CD14-positive monocyte (primary cell): ENCODE measurements at regions not wholly inside any gene's neighbourhood (a gene's known extent, or its start where the extent isn't known, plus 50 kb on each side); places are given as distances from the start of the nearest gene placed in this dataset.

ENCODE experiments used
- DNase-seq, 3 donors: peaks; one replicate each; pipeline ENCODE4 v3.0.0-alpha.2; 2011 to 2022
- H2AFZ ChIP-seq: 2 replicates; pipeline ENCODE4 v1.6.0; 2012; ENCODE audit warnings: mild to moderate bottlenecking, low read depth, low read length, inconsistent platforms; ENCODE audit not compliant: insufficient read depth, poor library complexity, severe bottlenecking
- H3K27ac ChIP-seq, 2 donors: 1 replicate in 1 of 2; 2 replicates in 1 of 2; pipeline ENCODE4 v1.5.1; 2012 to 2013; ENCODE audit warnings: low read length in 2 of 2, control low read depth in 1 of 2, inconsistent platforms in 1 of 2, low read depth in 1 of 2, mild to moderate bottlenecking in 1 of 2
- H3K27me3 ChIP-seq, 2 donors: one replicate each; pipeline versions ENCODE4 v1.6.0 to v1.6.1; 2011 to 2013; ENCODE audit warnings: low read length in 2 of 2; ENCODE audit not compliant: control insufficient read depth in 2 of 2, insufficient read depth in 2 of 2
- H3K36me3 ChIP-seq, 2 donors: replicated peaks in 1 of 2; 1 replicate in 1 of 2; 2 replicates in 1 of 2; pipeline versions ENCODE4 v1.5.1 to v1.6.1; 2012 to 2013; ENCODE audit warnings: low read length in 2 of 2, control low read depth in 1 of 2, inconsistent platforms in 1 of 2, mild to moderate bottlenecking in 1 of 2; ENCODE audit not compliant: insufficient read depth in 2 of 2, control insufficient read depth in 1 of 2
- H3K4me1 ChIP-seq, 2 donors: 1 replicate in 1 of 2; 2 replicates in 1 of 2; pipeline versions ENCODE4 v1.5.1 to v1.6.1; 2012 to 2013; ENCODE audit warnings: low read length in 2 of 2, control low read depth in 1 of 2, inconsistent platforms in 1 of 2, mild to moderate bottlenecking in 1 of 2, moderate library complexity in 1 of 2; ENCODE audit not compliant: insufficient read depth in 2 of 2, control insufficient read depth in 1 of 2
- H3K4me2 ChIP-seq: replicated peaks from 2 replicates; pipeline ENCODE3; 2012; ENCODE audit warnings: low read length, moderate library complexity, mild to moderate bottlenecking; ENCODE audit not compliant: poor library complexity, severe bottlenecking; ENCODE audit errors: extremely low read depth
- H3K4me3 ChIP-seq, 3 experiments: fragments of 200-600 bp in 1 of 3; sonication (generic) in 1 of 3; replicated peaks in 1 of 3; 1 replicate in 2 of 3; 2 replicates in 1 of 3; pipeline ENCODE4 v1.5.1; 2011 to 2013; ENCODE audit warnings: low read length in 3 of 3, mild to moderate bottlenecking in 3 of 3, control low read depth in 2 of 3, low read depth in 2 of 3, inconsistent platforms in 1 of 3, moderate library complexity in 1 of 3
- H3K79me2 ChIP-seq: 2 replicates; pipeline ENCODE4 v1.6.0; 2012; ENCODE audit warnings: mild to moderate bottlenecking, control low read depth, inconsistent platforms, low read length, moderate library complexity; ENCODE audit not compliant: insufficient read depth
- H3K9ac ChIP-seq: 2 replicates; pipeline ENCODE4 v1.6.0; 2017; ENCODE audit warnings: low read length, mild to moderate bottlenecking; ENCODE audit not compliant: insufficient read depth, poor library complexity, severe bottlenecking
- H3K9me3 ChIP-seq, 2 donors: replicated peaks in 1 of 2; 1 replicate in 1 of 2; 2 replicates in 1 of 2; pipeline versions ENCODE4 v1.5.1 to v1.6.1; 2012 to 2013; ENCODE audit warnings: low read length in 2 of 2, control low read depth in 1 of 2; ENCODE audit not compliant: control insufficient read depth in 1 of 2, insufficient read depth in 1 of 2
- H4K20me1 ChIP-seq: 2 replicates; pipeline ENCODE4 v1.6.0; 2012; ENCODE audit warnings: mild to moderate bottlenecking, low read length, control low read depth, moderate library complexity; ENCODE audit not compliant: insufficient read depth
- H3K27ac Mint-ChIP-seq, 7 donors: one replicate each; pipeline ENCODE4 v1.8.0; 2020; ENCODE audit warnings: mild to moderate bottlenecking in 7 of 7, mixed read lengths in 7 of 7, moderate library complexity in 6 of 7, inconsistent platforms in 2 of 7
- H3K27me3 Mint-ChIP-seq, 3 donors: one replicate each; pipeline ENCODE4 v1.8.0; 2021 to 2022; ENCODE audit warnings: low read depth in 3 of 3, mild to moderate bottlenecking in 3 of 3, mixed read lengths in 3 of 3, moderate library complexity in 3 of 3, inconsistent platforms in 1 of 3
- H3K36me3 Mint-ChIP-seq, 2 donors: one replicate each; pipeline ENCODE4 v1.8.0; 2020; ENCODE audit warnings: mixed read lengths in 2 of 2, inconsistent platforms in 1 of 2, mild to moderate bottlenecking in 1 of 2
- H3K4me1 Mint-ChIP-seq: one replicate; pipeline ENCODE4 v1.8.0; 2020; ENCODE audit warnings: mild to moderate bottlenecking, mixed read lengths
- H3K4me3 Mint-ChIP-seq, 2 donors: one replicate each; pipeline ENCODE4 v1.8.0; 2020; ENCODE audit warnings: mild to moderate bottlenecking in 2 of 2, mixed read lengths in 2 of 2, moderate library complexity in 1 of 2
- H3K9me3 Mint-ChIP-seq, 7 donors: one replicate each; pipeline ENCODE4 v1.8.0; 2020 to 2022; ENCODE audit warnings: mixed read lengths in 7 of 7, mild to moderate bottlenecking in 6 of 7, moderate library complexity in 6 of 7, inconsistent platforms in 2 of 7
- WGBS: methylation state at CpG from one replicate; pipeline ENCODE4 v1.1.5; 2013; ENCODE audit warnings: missing lambda C conversion rate; ENCODE audit not compliant: insufficient coverage; 5-methylcytosine and 5-hydroxymethylcytosine counted together
- intact Hi-C, 2 donors: fragments of 100-400 bp; cut with micrococcal nuclease; formaldehyde crosslinking; loops; one replicate each; pipeline versions ENCODE4 v1.15.0 to v1.15.1; 2023
- TF ChIP-seq, protein P1 (sequence below): fragments of 200-600 bp; IDR thresholded peaks from one replicate; pipeline ENCODE4 v1.8.0; 2022; ENCODE audit warnings: antibody characterized with exemption, mild to moderate bottlenecking

DNA sequence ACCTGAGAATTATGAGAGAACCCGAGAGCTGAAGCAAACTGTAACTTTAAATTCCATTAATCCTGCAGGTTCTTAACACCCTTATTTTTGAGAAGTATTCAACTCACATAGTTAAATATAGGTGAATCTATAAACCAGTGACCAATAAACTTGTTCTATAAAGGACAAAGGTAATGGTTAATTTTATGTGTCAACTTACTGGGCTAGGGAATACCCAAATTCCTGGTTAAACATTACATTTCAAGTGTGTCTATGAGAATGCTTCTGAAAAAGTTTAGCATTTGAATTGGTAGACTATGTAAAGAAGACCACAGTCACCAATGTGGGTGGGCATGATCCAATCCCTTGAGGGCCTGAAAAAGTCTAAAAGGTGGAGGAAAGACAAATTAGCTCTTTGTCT, 99.1 kb downstream of the KCNJ2 start:
- no CpG with 5 or more reads among the region's 1 CpG for WGBS
- Mint-ChIP-seq H3K27ac (no peak overlapping the region), H3K36me3 (no peaks in the 10 kb centered on the region), H3K9me3 (peaks cover 4 to 12% (median 6%) of the 10 kb centered on the region in 7 donors), H3K27me3 (peaks cover 0 to 2% (median 2%) of the 10 kb centered on the region in 3 donors), H3K4me3 (no peak overlapping the region), H3K4me1 (peaks cover 14% of the 10 kb centered on the region)
- TF ChIP-seq, protein P1, sequence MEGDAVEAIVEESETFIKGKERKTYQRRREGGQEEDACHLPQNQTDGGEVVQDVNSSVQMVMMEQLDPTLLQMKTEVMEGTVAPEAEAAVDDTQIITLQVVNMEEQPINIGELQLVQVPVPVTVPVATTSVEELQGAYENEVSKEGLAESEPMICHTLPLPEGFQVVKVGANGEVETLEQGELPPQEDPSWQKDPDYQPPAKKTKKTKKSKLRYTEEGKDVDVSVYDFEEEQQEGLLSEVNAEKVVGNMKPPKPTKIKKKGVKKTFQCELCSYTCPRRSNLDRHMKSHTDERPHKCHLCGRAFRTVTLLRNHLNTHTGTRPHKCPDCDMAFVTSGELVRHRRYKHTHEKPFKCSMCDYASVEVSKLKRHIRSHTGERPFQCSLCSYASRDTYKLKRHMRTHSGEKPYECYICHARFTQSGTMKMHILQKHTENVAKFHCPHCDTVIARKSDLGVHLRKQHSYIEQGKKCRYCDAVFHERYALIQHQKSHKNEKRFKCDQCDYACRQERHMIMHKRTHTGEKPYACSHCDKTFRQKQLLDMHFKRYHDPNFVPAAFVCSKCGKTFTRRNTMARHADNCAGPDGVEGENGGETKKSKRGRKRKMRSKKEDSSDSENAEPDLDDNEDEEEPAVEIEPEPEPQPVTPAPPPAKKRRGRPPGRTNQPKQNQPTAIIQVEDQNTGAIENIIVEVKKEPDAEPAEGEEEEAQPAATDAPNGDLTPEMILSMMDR: no peak
- H4K20me1 ChIP-seq: no peaks in the 10 kb centered on the region
- H3K4me3 ChIP-seq: no peak overlapping the region
- H3K4me2 ChIP-seq: no peak overlapping the region
- no peaks in the 10 kb centered on the region for H3K36me3 ChIP-seq
- H3K27ac ChIP-seq: no peak overlapping the region
- DNase-seq: no peak
- peaks cover 8% of the 10 kb centered on the region in 2 donors for H3K4me1 ChIP-seq
- H3K27me3 ChIP-seq: no peaks in the 10 kb centered on the region
- intact Hi-C loops: no loop called here
- no peak overlapping the region for H2AFZ ChIP-seq
- H3K9me3 ChIP-seq: peaks cover 9 to 10% of the 10 kb centered on the region in 2 donors
- no peak overlapping the region for H3K9ac ChIP-seq
- no peaks in the 10 kb centered on the region for H3K79me2 ChIP-seq

DNA sequence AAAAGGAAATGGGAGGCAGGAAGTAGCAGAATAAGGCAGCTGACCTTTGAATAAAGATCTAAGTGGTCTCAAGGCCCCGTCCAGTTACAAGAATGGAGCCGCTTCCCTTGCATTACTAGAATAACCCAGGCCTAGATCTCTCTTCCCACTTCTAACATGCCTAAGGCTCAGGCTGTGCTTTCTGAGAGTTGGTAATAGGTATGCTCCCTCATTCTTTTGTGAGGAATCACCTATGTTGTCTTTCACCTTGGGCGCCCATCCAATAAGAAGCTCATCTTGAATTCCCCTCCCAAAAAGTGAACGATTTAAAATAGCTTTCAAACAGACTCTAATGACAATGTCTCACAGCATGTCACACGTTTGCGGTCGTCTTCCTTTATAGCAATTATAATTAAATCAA, 101.2 kb downstream of the KCNJ2 start:
- Histone ChIP-seq H4K20me1 (no peaks in the 10 kb centered on the region), H3K4me2 (no peak overlapping the region), H2AFZ (no peak overlapping the region), H3K9ac (no peak overlapping the region), H3K27me3 (no peaks in the 10 kb centered on the region), H3K4me3 (no peak overlapping the region), H3K36me3 (no peaks in the 10 kb centered on the region), H3K9me3 (peaks cover 9 to 10% of the 10 kb centered on the region in 2 donors), H3K27ac (no peak overlapping the region), H3K4me1 (peaks cover 2 to 3% of the 10 kb centered on the region in 2 donors), H3K79me2 (no peaks in the 10 kb centered on the region)
- no CpG with 5 or more reads among the region's 7 CpGs for WGBS
- Mint-ChIP-seq H3K9me3 (peaks cover 4 to 12% (median 6%) of the 10 kb centered on the region in 7 donors), H3K27ac (no peak overlapping the region), H3K36me3 (no peaks in the 10 kb centered on the region), H3K27me3 (peaks cover 0 to 2% (median 0%) of the 10 kb centered on the region in 3 donors), H3K4me3 (no peak overlapping the region), H3K4me1 (peaks cover 6% of the 10 kb centered on the region)
- TF ChIP-seq, protein P1: no peak
- DNase-seq: no peak
- intact Hi-C loops: no loop called here
